Gastrocnemius medialis (tissue), 4 donors: ENCODE measurements at regions not wholly inside any gene's neighbourhood (a gene's known extent, or its start where the extent isn't known, plus 50 kb on each side); places are given as distances from the start of the nearest gene placed in this dataset.

Experiments
- ATAC-seq, 2 donors: fragments of 150-250 bp; one replicate each; pipeline ENCODE4 v1.9.1; 2016
- DNase-seq, 2 donors: peaks; one replicate each; pipeline ENCODE4 v3.0.0-alpha.2; 2019
- H3K27ac ChIP-seq, 4 donors: fragments of 200-600 bp; sonication (generic); 1 replicate in 1 of 4; 2 replicates in 3 of 4; pipeline ENCODE4 v1.5.1; 2016 to 2018; ENCODE audit warnings: mild to moderate bottlenecking in 2 of 4, moderate library complexity in 1 of 4
- H3K27me3 ChIP-seq, 3 donors: fragments of 200-600 bp; sonication (generic) in 2 of 3; 1 replicate in 1 of 3; 2 replicates in 2 of 3; pipeline versions ENCODE4 v1.5.1 to v1.6.0; 2016 to 2019; ENCODE audit warnings: mild to moderate bottlenecking in 1 of 3, moderate library complexity in 1 of 3
- H3K36me3 ChIP-seq, 2 donors: fragments of 200-600 bp; sonication (generic) in 1 of 2; one replicate each; pipeline ENCODE4 v1.5.1; 2017 to 2018
- H3K4me1 ChIP-seq, 2 donors: fragments of 200-600 bp; sonication (generic) in 1 of 2; one replicate each; pipeline ENCODE4 v1.5.1; 2016 to 2017; ENCODE audit warnings: mild to moderate bottlenecking in 2 of 2
- H3K4me3 ChIP-seq, 4 donors: fragments of 200-600 bp; sonication (generic) in 3 of 4; 1 replicate in 1 of 4; 2 replicates in 3 of 4; pipeline ENCODE4 v1.5.1; 2016 to 2019; ENCODE audit warnings: mild to moderate bottlenecking in 2 of 4
- H3K9me3 ChIP-seq, 3 donors: fragments of 200-600 bp; sonication (generic) in 2 of 3; 1 replicate in 1 of 3; 2 replicates in 2 of 3; pipeline ENCODE4 v1.5.1; 2016 to 2019
- CTCF ChIP-seq, 5 experiments: fragments of 450-650 bp in 3 of 5; fragments of 200-600 bp in 2 of 5; sonication (generic) in 2 of 5; IDR thresholded peaks in 4 of 5; conservative IDR thresholded peaks in 1 of 5; 1 replicate in 4 of 5; 2 replicates in 1 of 5; pipeline ENCODE4 v1.5.1; 2016 to 2019; ENCODE audit warnings: antibody characterized with exemption in 5 of 5, mild to moderate bottlenecking in 3 of 5, moderate library complexity in 3 of 5
- POLR2A ChIP-seq, 2 donors: fragments of 450-650 bp; IDR thresholded peaks; one replicate each; pipeline ENCODE4 v1.6.1; 2017; ENCODE audit warnings: antibody characterized with exemption in 2 of 2, mild to moderate bottlenecking in 2 of 2, moderate library complexity in 2 of 2
- in situ Hi-C, 4 donors: fragments of 200-750 bp; cut with MboI; loops; one replicate each; pipeline versions ENCODE4 v1.15.0 to v1.8.0; 2017; ENCODE audit warnings: low sequenced_read_pairs in 4 of 4
- intact Hi-C: fragments of 100-400 bp; cut with DNase I; formaldehyde crosslinking; loops from one replicate; pipeline ENCODE4 v1.15.1; 2023; ENCODE audit warnings: low total_unique reads

- in situ Hi-C loops: no loop called here
- intact Hi-C loops: no loop called here
- no peak for ATAC-seq
- H3K4me3 ChIP-seq: no peak overlapping the region
- no peaks in the 10 kb centered on the region for H3K36me3 ChIP-seq
- H3K9me3 ChIP-seq: no peaks in the 10 kb centered on the region
- no peak for DNase-seq
- TF ChIP-seq POLR2A (IDR thresholded peaks at IDR 0.05): no peak
- TF ChIP-seq CTCF (IDR thresholded peaks at IDR 0.05 in 4 of 5, conservative IDR thresholded peaks at IDR 0.05 in 1 of 5): no peak
- H3K27me3 ChIP-seq: no peaks in the 10 kb centered on the region
- no peak overlapping the region for H3K27ac ChIP-seq
- H3K4me1 ChIP-seq: no peaks in the 10 kb centered on the region
Observed at GRCh38 chr6:22783931-22784330, 214.6 kb downstream of the HDGFL1 start.

GRCh38 chr6:22784601-22785410 is 215.4 kb downstream of the HDGFL1 start:
- intact Hi-C loops (no loop called here), in situ Hi-C loops (no loop called here)
- no peak for TF ChIP-seq POLR2A (IDR thresholded peaks at IDR 0.05)
- no peak for TF ChIP-seq CTCF (IDR thresholded peaks at IDR 0.05 in 4 of 5, conservative IDR thresholded peaks at IDR 0.05 in 1 of 5)
- Histone ChIP-seq H3K4me3 (no peak overlapping the region), H3K36me3 (no peaks in the 10 kb centered on the region), H3K27me3 (no peaks in the 10 kb centered on the region), H3K9me3 (no peaks in the 10 kb centered on the region), H3K27ac (no peak overlapping the region), H3K4me1 (no peaks in the 10 kb centered on the region)
- no peak for ATAC-seq
- no peak for DNase-seq

GRCh38 chr6:22788038-22788437 is 218.7 kb downstream of the HDGFL1 start:
- no peak overlapping the region for H3K27ac ChIP-seq
- intact Hi-C loops: no loop called here
- H3K4me1 ChIP-seq: no peaks in the 10 kb centered on the region
- in situ Hi-C loops: no loop called here
- no peak for TF ChIP-seq POLR2A (IDR thresholded peaks at IDR 0.05)
- TF ChIP-seq CTCF (IDR thresholded peaks at IDR 0.05 in 4 of 5, conservative IDR thresholded peaks at IDR 0.05 in 1 of 5): no peak
- ATAC-seq: no peak
- no peaks in the 10 kb centered on the region for H3K9me3 ChIP-seq
- no peak overlapping the region for H3K4me3 ChIP-seq
- H3K36me3 ChIP-seq: no peaks in the 10 kb centered on the region
- no peak for DNase-seq
- H3K27me3 ChIP-seq: no peaks in the 10 kb centered on the region

GRCh38 chr6:22789315-22789714 is 219.9 kb downstream of the HDGFL1 start:
- intact Hi-C loops: no loop called here
- no peak for TF ChIP-seq CTCF (IDR thresholded peaks at IDR 0.05 in 4 of 5, conservative IDR thresholded peaks at IDR 0.05 in 1 of 5)
- no peak for TF ChIP-seq POLR2A (IDR thresholded peaks at IDR 0.05)
- H3K4me3 ChIP-seq: no peak overlapping the region
- no peak for DNase-seq
- no peaks in the 10 kb centered on the region for H3K4me1 ChIP-seq
- H3K36me3 ChIP-seq: no peaks in the 10 kb centered on the region
- H3K9me3 ChIP-seq: peaks cover 0 to under 1% (median 0%) of the 10 kb centered on the region in 3 donors
- ATAC-seq: no peak
- no peak overlapping the region for H3K27ac ChIP-seq
- in situ Hi-C loops: no loop called here
- no peaks in the 10 kb centered on the region for H3K27me3 ChIP-seq
